SK-N-SH (cell line): ENCODE measurements at regions not wholly inside any gene's neighbourhood (a gene's known extent, or its start where the extent isn't known, plus 50 kb on each side); places are given as distances from the start of the nearest gene placed in this dataset.

Experiments used
- CTCF ChIA-PET: fragments of 300-600, 350-600 bp; formaldehyde crosslinking; extraction: SDS; loops from one replicate; lab custom pipeline; 2021; lab: Yijun Ruan, JAX
- POLR2A ChIA-PET: fragments of 350-600 bp; sonication (Branson Sonifier 250); formaldehyde crosslinking; extraction: SDS; loops from one replicate; lab custom pipeline; 2020; ENCODE audit warnings: antibody characterized with exemption, inconsistent platforms; lab: Yijun Ruan, JAX
- DNase-seq: peaks from one replicate; pipeline ENCODE4 v3.0.0; 2012
- H2AFZ ChIP-seq: fragments of 200-600 bp; sonication (generic); 2 replicates; pipeline ENCODE4 v1.8.1; 2016; ENCODE audit warnings: antibody characterized with exemption, mild to moderate bottlenecking, low read depth
- H3F3A ChIP-seq: fragments of 200-600 bp; sonication (generic); replicated peaks from 2 replicates; pipeline ENCODE3; 2016; ENCODE audit warnings: antibody characterized with exemption, mild to moderate bottlenecking; ENCODE audit not compliant: insufficient read depth
- H3K27ac ChIP-seq, 2 experiments: fragments of 200-500 bp in 1 of 2; fragments of 200-600 bp in 1 of 2; sonication (Bioruptor generic) in 1 of 2; sonication (generic), shearing (Covaris generic) in 1 of 2; 2 replicates each; pipeline versions ENCODE4 v1.5.1 to v1.6.1; 2014 to 2016; ENCODE audit warnings: low read depth in 2 of 2, inconsistent platforms in 1 of 2, low read length in 1 of 2, mild to moderate bottlenecking in 1 of 2, mixed read lengths in 1 of 2
- H3K27me3 ChIP-seq: fragments of 200-600 bp; sonication (generic), shearing (Covaris generic); 2 replicates; pipeline ENCODE4 v1.6.1; 2016; ENCODE audit warnings: mixed run types; ENCODE audit not compliant: insufficient read depth
- H3K36me3 ChIP-seq, 2 experiments: fragments of 200-500 bp in 1 of 2; fragments of 200-600 bp in 1 of 2; sonication (Bioruptor generic) in 1 of 2; sonication (generic) in 1 of 2; replicated peaks in 1 of 2; 2 replicates each; pipeline versions ENCODE3 to v1.5.1; 2014 to 2016; ENCODE audit warnings: low read length in 1 of 2, mild to moderate bottlenecking in 1 of 2; ENCODE audit not compliant: insufficient read depth in 2 of 2, control insufficient read depth in 1 of 2
- H3K4me1 ChIP-seq, 2 experiments: fragments of 200-500 bp in 1 of 2; fragments of 200-600 bp in 1 of 2; sonication (Bioruptor generic) in 1 of 2; sonication (generic), shearing (Covaris generic) in 1 of 2; 2 replicates each; pipeline versions ENCODE4 v1.5.1 to v1.6.1; 2014 to 2016; ENCODE audit warnings: low read depth in 1 of 2, low read length in 1 of 2, mixed run types in 1 of 2; ENCODE audit not compliant: insufficient read depth in 2 of 2, control insufficient read depth in 1 of 2
- H3K4me2 ChIP-seq: fragments of 200-600 bp; sonication (generic), shearing (Covaris generic); 2 replicates; pipeline ENCODE4 v1.6.1; 2017; ENCODE audit warnings: mixed run types
- H3K4me3 ChIP-seq, 2 experiments: fragments of 200-500 bp in 1 of 2; fragments of 200-600 bp in 1 of 2; sonication (Bioruptor generic) in 1 of 2; sonication (generic), shearing (Covaris generic) in 1 of 2; 2 replicates each; pipeline versions ENCODE4 v1.5.1 to v1.8.1; 2014 to 2016; ENCODE audit warnings: low read depth in 2 of 2, inconsistent platforms in 1 of 2, low read length in 1 of 2, mild to moderate bottlenecking in 1 of 2, mixed read lengths in 1 of 2, moderate library complexity in 1 of 2
- H3K79me2 ChIP-seq: fragments of 200-600 bp; sonication (generic); 2 replicates; pipeline ENCODE4 v1.8.1; 2017; ENCODE audit warnings: mild to moderate bottlenecking; ENCODE audit not compliant: insufficient read depth
- H3K9ac ChIP-seq: fragments of 200-600 bp; sonication (generic); 2 replicates; pipeline ENCODE4 v1.6.1; 2017; ENCODE audit warnings: mixed run types
- H3K9me2 ChIP-seq: fragments of 200-600 bp; sonication (generic); 2 replicates; pipeline ENCODE4 v1.6.1; 2017; ENCODE audit warnings: mixed run types
- H3K9me3 ChIP-seq: fragments of 200-600 bp; sonication (generic); 2 replicates; pipeline ENCODE4 v1.6.1; 2017; ENCODE audit warnings: mixed run types, mild to moderate bottlenecking, moderate library complexity
- H4K20me1 ChIP-seq: fragments of 200-600 bp; sonication (generic); 2 replicates; pipeline ENCODE4 v1.6.1; 2017; ENCODE audit warnings: mild to moderate bottlenecking, mixed run types; ENCODE audit not compliant: insufficient read depth
- CHD2 ChIP-seq: fragments of 150-350 bp; IDR thresholded peaks from 2 replicates; pipeline ENCODE4 v1.6.1; 2018; ENCODE audit warnings: low read length; ENCODE audit not compliant: partially characterized antibody
- ELF1 ChIP-seq: IDR thresholded peaks from 2 replicates; pipeline ENCODE4 v1.4.0; 2012
- EP300 ChIP-seq, 2 experiments: IDR thresholded peaks; 2 replicates each; pipeline versions ENCODE4 v1.4.0 to v1.6.1; 2012; ENCODE audit warnings: borderline replicate concordance in 1 of 2, low read depth in 1 of 2, low read length in 1 of 2
- FOSL2 ChIP-seq: IDR thresholded peaks from 2 replicates; pipeline ENCODE4 v1.4.0; 2012; ENCODE audit warnings: low read depth, mild to moderate bottlenecking, moderate library complexity, borderline replicate concordance
- FOXJ3 ChIP-seq: sonication (generic); formaldehyde crosslinking; IDR thresholded peaks from 2 replicates; pipeline ENCODE4 v1.5.1; 2020; ENCODE audit warnings: mild to moderate bottlenecking, missing genetic modification reagents
- FOXM1 ChIP-seq: IDR thresholded peaks from 2 replicates; pipeline ENCODE4 v1.4.0; 2012; ENCODE audit warnings: low read depth, mild to moderate bottlenecking
- GATA2 ChIP-seq: sonication (generic); formaldehyde crosslinking; IDR thresholded peaks from 2 replicates; pipeline ENCODE4 v1.5.0; 2020; ENCODE audit warnings: mild to moderate bottlenecking, missing genetic modification reagents
- JUND ChIP-seq: IDR thresholded peaks from 2 replicates; pipeline ENCODE4 v1.4.0; 2012
- MEF2A ChIP-seq: IDR thresholded peaks from 2 replicates; pipeline ENCODE4 v1.4.0; 2012; ENCODE audit warnings: low read depth, borderline replicate concordance
- MXI1 ChIP-seq: IDR thresholded peaks from 2 replicates; pipeline ENCODE4 v1.6.1; 2012; ENCODE audit warnings: mild to moderate bottlenecking, low read depth, low read length, improper control_type of control experiment
- NFIC ChIP-seq: IDR thresholded peaks from 2 replicates; pipeline ENCODE4 v1.4.0; 2012; ENCODE audit warnings: borderline replicate concordance
- NRF1 ChIP-seq: IDR thresholded peaks from 2 replicates; pipeline ENCODE4 v1.6.1; 2012; ENCODE audit warnings: low read depth, mild to moderate bottlenecking, low read length
- POLR2AphosphoS5 ChIP-seq: IDR thresholded peaks from 2 replicates; pipeline ENCODE4 v1.6.1; 2012; ENCODE audit warnings: low read depth, low read length
- RAD21 ChIP-seq: IDR thresholded peaks from 2 replicates; pipeline ENCODE4 v1.6.1; 2012; ENCODE audit warnings: mild to moderate bottlenecking, low read length
- RCOR1 ChIP-seq: fragments of 150-350 bp; IDR thresholded peaks from 2 replicates; pipeline ENCODE4 v1.6.1; 2017; ENCODE audit warnings: antibody characterized with exemption, low read length
- RFX5 ChIP-seq: IDR thresholded peaks from 2 replicates; pipeline ENCODE4 v1.6.1; 2012; ENCODE audit warnings: mild to moderate bottlenecking, improper control_type of control experiment, low read length
- RXRA ChIP-seq: IDR thresholded peaks from 2 replicates; pipeline ENCODE4 v1.4.0; 2012; ENCODE audit warnings: low read depth, mild to moderate bottlenecking, borderline replicate concordance
- TCF12 ChIP-seq: IDR thresholded peaks from 2 replicates; pipeline ENCODE4 v1.4.0; 2012
- YY1 ChIP-seq: IDR thresholded peaks from 2 replicates; pipeline ENCODE4 v1.4.0; 2012; ENCODE audit warnings: low read depth, mild to moderate bottlenecking
- WGBS: methylation state at CpG from one replicate; pipeline ENCODE4 v1.1.6; 2017; ENCODE audit warnings: low lambda C conversion rate; 5-methylcytosine and 5-hydroxymethylcytosine counted together
- TF ChIP-seq, protein P1 (sequence below): IDR thresholded peaks from 2 replicates; pipeline ENCODE4; 2012
- TF ChIP-seq, protein P2 (sequence below): fragments of 150-350 bp; IDR thresholded peaks from 2 replicates; pipeline ENCODE4 v1.6.1; 2017; ENCODE audit warnings: antibody characterized with exemption, low read length, low read depth, borderline replicate concordance
- TF ChIP-seq, protein P3 (sequence below): fragments of 150-350 bp; IDR thresholded peaks from 2 replicates; pipeline ENCODE4 v1.6.1; 2016; ENCODE audit warnings: mild to moderate bottlenecking, low read depth, low read length
- TF ChIP-seq, protein P4 (sequence below): IDR thresholded peaks from 2 replicates; pipeline ENCODE4 v1.4.0; 2012; ENCODE audit warnings: low read depth

DNA sequence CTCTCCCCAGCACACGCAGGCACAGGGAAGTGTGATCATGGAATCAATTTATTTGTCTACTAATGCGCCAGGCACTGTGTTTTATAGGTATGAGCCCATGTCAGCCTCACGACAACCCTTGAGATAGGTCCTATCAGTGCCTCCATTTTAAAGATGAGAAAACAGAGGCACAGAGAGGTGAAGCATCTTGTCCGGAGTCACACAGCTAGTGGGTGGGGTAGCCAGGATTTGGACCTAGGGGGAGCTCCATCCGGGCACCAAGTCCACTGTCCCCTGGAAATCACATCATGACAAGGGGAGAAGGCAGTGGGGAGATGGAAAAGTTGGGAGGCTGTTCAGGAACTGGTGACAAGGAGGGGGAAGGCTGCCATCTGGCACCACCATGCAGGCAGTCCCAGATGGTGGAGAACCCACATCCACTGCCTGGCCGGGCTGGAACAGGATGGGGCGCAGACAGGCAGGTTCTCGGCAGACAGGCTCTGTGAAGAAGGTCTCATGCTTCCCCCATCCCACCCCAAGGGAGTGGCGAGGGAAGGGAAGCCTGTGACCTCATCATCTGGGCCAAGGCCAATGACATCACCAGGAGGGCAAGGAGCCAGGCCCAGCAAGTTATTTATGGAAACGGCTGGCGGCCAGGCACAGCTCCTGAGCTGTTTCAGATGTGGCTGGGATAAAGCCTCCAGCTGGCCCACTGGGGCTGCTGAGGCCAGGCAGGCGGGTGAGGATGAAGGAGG lies 126.0 kb upstream of the SDK2 start:
- H4K20me1 ChIP-seq, result no peaks in the 10 kb centered on the region
- TF ChIP-seq NFIC, result peak; percentile 62
- TF ChIP-seq TCF12, result peak; percentile 65
- TF ChIP-seq, protein P1, sequence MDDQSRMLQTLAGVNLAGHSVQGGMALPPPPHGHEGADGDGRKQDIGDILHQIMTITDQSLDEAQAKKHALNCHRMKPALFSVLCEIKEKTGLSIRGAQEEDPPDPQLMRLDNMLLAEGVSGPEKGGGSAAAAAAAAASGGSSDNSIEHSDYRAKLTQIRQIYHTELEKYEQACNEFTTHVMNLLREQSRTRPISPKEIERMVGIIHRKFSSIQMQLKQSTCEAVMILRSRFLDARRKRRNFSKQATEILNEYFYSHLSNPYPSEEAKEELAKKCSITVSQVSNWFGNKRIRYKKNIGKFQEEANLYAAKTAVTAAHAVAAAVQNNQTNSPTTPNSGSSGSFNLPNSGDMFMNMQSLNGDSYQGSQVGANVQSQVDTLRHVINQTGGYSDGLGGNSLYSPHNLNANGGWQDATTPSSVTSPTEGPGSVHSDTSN, result no peak
- peak; percentile 81; the same call in 1 of the 2 replicates for TF ChIP-seq RCOR1
- peak; percentile 54; the same call in 1 of the 2 replicates for TF ChIP-seq MEF2A
- TF ChIP-seq CHD2, result peak; percentile 53
- TF ChIP-seq GATA2 (CRISPR knock-in tag), result peak; percentile 98
- TF ChIP-seq, protein P2, sequence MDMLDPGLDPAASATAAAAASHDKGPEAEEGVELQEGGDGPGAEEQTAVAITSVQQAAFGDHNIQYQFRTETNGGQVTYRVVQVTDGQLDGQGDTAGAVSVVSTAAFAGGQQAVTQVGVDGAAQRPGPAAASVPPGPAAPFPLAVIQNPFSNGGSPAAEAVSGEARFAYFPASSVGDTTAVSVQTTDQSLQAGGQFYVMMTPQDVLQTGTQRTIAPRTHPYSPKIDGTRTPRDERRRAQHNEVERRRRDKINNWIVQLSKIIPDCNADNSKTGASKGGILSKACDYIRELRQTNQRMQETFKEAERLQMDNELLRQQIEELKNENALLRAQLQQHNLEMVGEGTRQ, result 0 out of 2 replicates have a peak, but pooled peaks have one; percentile 6
- TF ChIP-seq ELF1, result no peak
- no peak for TF ChIP-seq JUND
- TF ChIP-seq FOXJ3 (CRISPR knock-in tag), result peak; percentile 59; the same call in 1 of the 2 replicates
- TF ChIP-seq YY1, result no peak
- peak in 1 of 2 experiments; percentile 77; a peak in 2 of 4 replicates for TF ChIP-seq EP300 (IDR thresholded peaks at IDR 0.05; ENCODE audit: borderline replicate concordance in 1 of 2, low read depth in 1 of 2, low read length in 1 of 2)
- H3K4me2 ChIP-seq, result no peak overlapping the region
- CTCF ChIA-PET, result interaction anchor here (0.6 to 2.1 kb wide), 10 partner anchors 10 to 406 kb away, joined by 3 to 10 read pairs (median 3); no protein-coding TSS in a partner anchor
- H3K79me2 ChIP-seq, result no peaks in the 10 kb centered on the region
- H3K4me3 ChIP-seq, result no peak overlapping the region; a peak in 1 of 4 replicates
- H3K9me3 ChIP-seq, result no peaks in the 10 kb centered on the region
- DNase-seq, result peak; percentile 88
- H3K27ac ChIP-seq, result peak overlapping the region in 1 of 2 experiments; percentile 86; a peak in 3 of 4 replicates
- POLR2A ChIA-PET, result interaction anchor here (0.8 to 1.4 kb wide), 5 partner anchors 10 to 51 kb away, joined by 3 to 8 read pairs (median 4); no protein-coding TSS in a partner anchor
- no peaks in the 10 kb centered on the region for H3K36me3 ChIP-seq
- H2AFZ ChIP-seq, result no peak overlapping the region
- no peak overlapping the region for H3K9ac ChIP-seq
- H3K27me3 ChIP-seq, result no peaks in the 10 kb centered on the region
- peaks cover 0 to 53% of the 10 kb centered on the region in 2 experiments; a peak in 2 of 4 replicates for H3K4me1 ChIP-seq
- H3K9me2 ChIP-seq, result no peaks in the 10 kb centered on the region
- no peaks in the 10 kb centered on the region for H3F3A ChIP-seq
- WGBS, result 23% methylated on average over 11 of the region's 12 CpGs

DNA sequence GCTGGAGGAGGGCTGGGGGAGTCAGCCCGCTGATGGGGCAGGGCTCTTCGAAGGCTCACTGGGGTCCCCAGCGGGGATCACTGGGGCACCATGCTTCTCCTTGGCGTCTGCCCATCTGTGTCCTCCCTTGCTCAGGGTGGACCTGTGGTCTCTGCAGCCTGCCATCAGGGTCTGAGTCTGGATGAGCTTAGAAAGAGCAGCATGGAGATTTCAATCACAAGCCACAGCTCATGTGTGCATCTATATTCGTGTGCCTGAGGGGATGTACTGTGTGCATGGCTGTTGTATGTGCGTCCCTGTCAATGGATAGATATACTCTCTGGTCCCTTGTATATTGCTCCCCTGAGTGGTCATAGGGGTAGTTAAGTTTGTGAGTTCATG lies 126.6 kb upstream of the SDK2 start:
- Histone ChIP-seq H3K4me2 (no peak overlapping the region), H4K20me1 (no peaks in the 10 kb centered on the region), H3K9me3 (no peaks in the 10 kb centered on the region), H3K4me3 (no peak overlapping the region), H3K36me3 (no peaks in the 10 kb centered on the region), H2AFZ (no peak overlapping the region), H3K9me2 (no peaks in the 10 kb centered on the region), H3F3A (no peaks in the 10 kb centered on the region), H3K27me3 (no peaks in the 10 kb centered on the region), H3K4me1 (peaks cover 0 to 48% of the 10 kb centered on the region in 2 experiments; a peak in 2 of 4 replicates), H3K9ac (no peak overlapping the region), H3K27ac (peak overlapping the region in 1 of 2 experiments; percentile 86; a peak in 2 of 4 replicates), H3K79me2 (no peaks in the 10 kb centered on the region)
- peak; percentile 83 for DNase-seq
- CTCF ChIA-PET, result interaction anchor here (0.6 to 2.1 kb wide), 10 partner anchors 11 to 406 kb away, joined by 3 to 10 read pairs (median 3); no protein-coding TSS in a partner anchor
- POLR2A ChIA-PET, result interaction anchor here (0.8 to 1.4 kb wide), 5 partner anchors 11 to 51 kb away, joined by 3 to 8 read pairs (median 4); no protein-coding TSS in a partner anchor
- WGBS, result 4% methylated on average over 5 of the region's 6 CpGs
- no peak for TF ChIP-seq RFX5
- TF ChIP-seq, protein P3, sequence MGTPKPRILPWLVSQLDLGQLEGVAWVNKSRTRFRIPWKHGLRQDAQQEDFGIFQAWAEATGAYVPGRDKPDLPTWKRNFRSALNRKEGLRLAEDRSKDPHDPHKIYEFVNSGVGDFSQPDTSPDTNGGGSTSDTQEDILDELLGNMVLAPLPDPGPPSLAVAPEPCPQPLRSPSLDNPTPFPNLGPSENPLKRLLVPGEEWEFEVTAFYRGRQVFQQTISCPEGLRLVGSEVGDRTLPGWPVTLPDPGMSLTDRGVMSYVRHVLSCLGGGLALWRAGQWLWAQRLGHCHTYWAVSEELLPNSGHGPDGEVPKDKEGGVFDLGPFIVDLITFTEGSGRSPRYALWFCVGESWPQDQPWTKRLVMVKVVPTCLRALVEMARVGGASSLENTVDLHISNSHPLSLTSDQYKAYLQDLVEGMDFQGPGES, result no peak
- no peak for TF ChIP-seq NRF1
- TF ChIP-seq CHD2, result peak; percentile 43
- TF ChIP-seq FOSL2, result no peak
- peak; percentile 57 for TF ChIP-seq RCOR1
- TF ChIP-seq, protein P4, sequence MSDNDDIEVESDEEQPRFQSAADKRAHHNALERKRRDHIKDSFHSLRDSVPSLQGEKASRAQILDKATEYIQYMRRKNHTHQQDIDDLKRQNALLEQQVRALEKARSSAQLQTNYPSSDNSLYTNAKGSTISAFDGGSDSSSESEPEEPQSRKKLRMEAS, result no peak
- peak; percentile 93 for TF ChIP-seq GATA2 (CRISPR knock-in tag)
- peak; percentile 51 for TF ChIP-seq RAD21
- TF ChIP-seq MXI1, result peak; percentile 91
- no peak for TF ChIP-seq POLR2AphosphoS5
- TF ChIP-seq RXRA, result no peak
- no peak for TF ChIP-seq ELF1
- TF ChIP-seq FOXJ3 (CRISPR knock-in tag), result peak; percentile 76
- peak in 1 of 2 experiments; percentile 7; a peak in 2 of 4 replicates for TF ChIP-seq EP300 (IDR thresholded peaks at IDR 0.05; ENCODE audit: borderline replicate concordance in 1 of 2, low read depth in 1 of 2, low read length in 1 of 2)
- TF ChIP-seq FOXM1, result no peak
